Choroid plexus epithelial cell (primary cell): ENCODE measurements at regions not wholly inside any gene's neighbourhood (a gene's known extent, or its start where the extent isn't known, plus 50 kb on each side); places are given as distances from the start of the nearest gene placed in this dataset.
"Not testable (repeated sequence)": the region's sequence is repeated elsewhere in the genome, so short reads cannot be mapped to it uniquely, and the experiment has no call there.

Source experiments
- DNase-seq: peaks from one replicate; pipeline ENCODE4 v3.0.0-alpha.2; 2010; ENCODE audit warnings: low read depth
- H3K4me3 ChIP-seq: 2 replicates; pipeline ENCODE4 v1.5.1; 2011; ENCODE audit warnings: low read depth, mild to moderate bottlenecking, control low read depth, low read length, moderate library complexity
- TF ChIP-seq, protein P1 (sequence below): conservative IDR thresholded peaks from 2 replicates; pipeline ENCODE4 v1.5.1; 2011; ENCODE audit warnings: low read depth, mild to moderate bottlenecking, control low read depth, inconsistent platforms, low read length, moderate library complexity

DNA sequence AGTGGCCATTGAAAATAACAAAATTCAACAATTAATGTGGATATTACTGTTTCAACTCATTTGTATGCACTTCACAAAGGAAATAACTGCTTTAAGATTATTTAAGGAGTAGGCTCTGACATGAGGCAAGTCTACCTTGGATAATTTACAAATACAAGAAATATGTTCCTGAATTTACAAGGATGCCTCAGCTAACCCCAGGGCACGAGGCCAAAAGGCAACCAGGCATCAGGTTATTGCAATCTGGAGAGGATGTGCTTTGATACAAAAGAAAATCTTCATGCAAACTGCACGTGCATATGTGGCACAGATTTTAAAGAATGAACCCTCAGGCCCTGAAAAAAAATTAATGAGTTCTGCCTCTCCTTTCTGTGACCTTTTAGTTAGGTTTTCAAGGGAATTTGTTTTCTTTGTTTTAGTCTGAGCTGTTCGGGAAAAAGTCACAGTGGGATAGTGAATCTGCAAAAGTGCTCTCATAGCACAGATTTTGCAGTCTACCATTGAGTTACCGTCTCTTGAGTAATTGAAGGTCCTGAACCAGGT is 1304.2 kb upstream of the ADGRL4 start:
- DNase-seq = no peak
- TF ChIP-seq, protein P1, sequence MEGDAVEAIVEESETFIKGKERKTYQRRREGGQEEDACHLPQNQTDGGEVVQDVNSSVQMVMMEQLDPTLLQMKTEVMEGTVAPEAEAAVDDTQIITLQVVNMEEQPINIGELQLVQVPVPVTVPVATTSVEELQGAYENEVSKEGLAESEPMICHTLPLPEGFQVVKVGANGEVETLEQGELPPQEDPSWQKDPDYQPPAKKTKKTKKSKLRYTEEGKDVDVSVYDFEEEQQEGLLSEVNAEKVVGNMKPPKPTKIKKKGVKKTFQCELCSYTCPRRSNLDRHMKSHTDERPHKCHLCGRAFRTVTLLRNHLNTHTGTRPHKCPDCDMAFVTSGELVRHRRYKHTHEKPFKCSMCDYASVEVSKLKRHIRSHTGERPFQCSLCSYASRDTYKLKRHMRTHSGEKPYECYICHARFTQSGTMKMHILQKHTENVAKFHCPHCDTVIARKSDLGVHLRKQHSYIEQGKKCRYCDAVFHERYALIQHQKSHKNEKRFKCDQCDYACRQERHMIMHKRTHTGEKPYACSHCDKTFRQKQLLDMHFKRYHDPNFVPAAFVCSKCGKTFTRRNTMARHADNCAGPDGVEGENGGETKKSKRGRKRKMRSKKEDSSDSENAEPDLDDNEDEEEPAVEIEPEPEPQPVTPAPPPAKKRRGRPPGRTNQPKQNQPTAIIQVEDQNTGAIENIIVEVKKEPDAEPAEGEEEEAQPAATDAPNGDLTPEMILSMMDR = no peak
- H3K4me3 ChIP-seq = no peak overlapping the region

DNA sequence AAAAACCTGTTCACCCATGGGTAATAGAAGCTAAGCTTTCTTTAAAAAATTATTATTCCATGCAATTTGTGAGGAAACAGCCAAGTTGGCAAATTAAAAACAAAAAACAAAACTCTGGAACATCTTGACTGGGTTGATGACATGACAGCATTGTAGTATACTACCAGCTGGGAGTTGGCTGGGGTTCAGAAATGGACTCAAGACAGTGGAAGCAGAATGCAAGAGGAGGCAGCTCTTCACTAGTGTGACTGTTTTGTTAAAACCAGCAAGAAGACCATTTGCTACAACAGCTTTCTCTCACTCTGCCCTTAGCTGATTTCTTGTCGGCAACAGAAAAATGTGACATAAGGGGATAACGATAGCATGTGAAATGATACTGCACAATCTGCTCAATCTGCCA is 1298.9 kb upstream of the ADGRL4 start:
- H3K4me3 ChIP-seq = no peak overlapping the region
- no peak for DNase-seq
- TF ChIP-seq, protein P1 = no peak

DNA sequence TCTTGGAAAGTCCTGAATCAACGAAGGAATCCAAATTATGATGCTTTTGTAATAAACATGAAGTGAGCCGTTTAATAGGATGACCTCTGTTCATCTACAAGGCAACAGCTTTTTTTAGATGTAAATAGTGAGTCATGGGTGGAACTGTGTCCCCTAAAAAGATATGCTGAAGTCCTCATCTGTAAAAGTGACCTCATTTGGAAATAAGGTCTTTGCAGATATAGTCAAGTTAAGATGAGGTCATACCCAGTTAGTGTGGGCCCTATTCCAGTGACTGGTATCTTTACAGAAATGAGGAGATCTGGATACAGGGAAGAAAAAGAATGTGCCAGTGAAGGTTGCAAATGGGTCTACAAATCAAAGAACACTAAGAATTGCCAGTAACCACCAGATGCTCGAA is 1287.3 kb upstream of the ADGRL4 start:
- no peak for DNase-seq
- no peak overlapping the region for H3K4me3 ChIP-seq
- TF ChIP-seq, protein P1 = no peak

DNA sequence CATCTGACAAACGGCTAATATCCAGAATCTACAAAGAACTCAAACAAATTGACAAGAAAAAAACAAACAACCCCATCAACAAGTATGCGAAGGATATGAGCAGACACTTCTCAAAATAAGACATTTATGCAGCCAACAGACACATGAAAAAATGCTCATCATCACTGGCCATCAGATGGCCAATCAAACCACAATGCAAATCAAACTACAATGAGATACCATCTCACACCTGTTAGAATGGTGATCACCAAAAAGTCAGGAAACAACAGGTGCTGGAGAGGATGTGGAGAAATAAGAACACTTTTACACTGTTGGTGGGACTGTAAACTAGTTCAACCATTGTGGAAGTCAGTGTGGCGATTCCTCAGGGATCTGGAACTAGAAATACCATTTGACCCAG is 1282.2 kb upstream of the ADGRL4 start:
- DNase-seq, H3K4me3 ChIP-seq: not testable (repeated sequence)

DNA sequence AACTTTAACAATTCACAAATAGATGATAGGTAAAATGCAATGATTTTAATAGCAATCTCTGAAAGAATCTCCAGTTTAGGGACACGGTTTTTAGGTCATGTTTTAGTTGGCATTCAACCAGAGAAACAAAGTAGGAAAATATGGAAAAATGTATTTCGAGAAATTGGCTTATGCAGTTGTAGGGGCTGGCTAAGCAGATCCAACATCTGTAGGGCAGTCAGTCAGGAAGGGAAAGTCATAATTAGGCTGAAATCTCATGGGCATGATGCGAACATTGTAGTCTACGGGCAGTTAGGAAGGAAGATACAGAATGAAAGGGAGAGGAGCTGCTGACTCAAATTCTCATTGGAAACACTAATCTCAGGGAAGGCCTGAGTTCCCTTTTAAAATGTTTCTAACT is 1276.0 kb upstream of the ADGRL4 start:
- no peak for DNase-seq

DNA sequence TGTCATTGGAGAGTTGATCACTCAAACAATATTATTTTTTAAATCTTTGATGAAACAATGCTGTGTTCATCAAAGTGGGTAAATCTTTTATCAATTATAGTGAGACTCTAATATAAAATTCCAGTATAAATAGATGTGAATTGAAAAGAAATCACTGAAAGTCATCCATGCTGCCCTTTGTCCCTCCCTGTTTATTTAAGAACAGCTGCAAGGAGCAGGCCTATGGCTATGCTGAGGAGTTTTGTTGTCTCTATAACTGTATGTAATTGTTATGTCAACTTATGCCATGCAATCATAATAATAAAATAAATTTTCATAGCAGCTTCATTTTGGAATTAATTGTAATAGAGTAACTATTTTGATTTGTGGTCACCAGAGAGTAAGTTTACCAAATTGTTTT is 1272.4 kb upstream of the ADGRL4 start:
- TF ChIP-seq, protein P1 = no peak
- DNase-seq = no peak
- no peak overlapping the region for H3K4me3 ChIP-seq

More for the DNA sequence above, 1276.0 kb upstream of the ADGRL4 start:
- TF ChIP-seq, protein P1 = no peak
- H3K4me3 ChIP-seq = no peak overlapping the region

DNA sequence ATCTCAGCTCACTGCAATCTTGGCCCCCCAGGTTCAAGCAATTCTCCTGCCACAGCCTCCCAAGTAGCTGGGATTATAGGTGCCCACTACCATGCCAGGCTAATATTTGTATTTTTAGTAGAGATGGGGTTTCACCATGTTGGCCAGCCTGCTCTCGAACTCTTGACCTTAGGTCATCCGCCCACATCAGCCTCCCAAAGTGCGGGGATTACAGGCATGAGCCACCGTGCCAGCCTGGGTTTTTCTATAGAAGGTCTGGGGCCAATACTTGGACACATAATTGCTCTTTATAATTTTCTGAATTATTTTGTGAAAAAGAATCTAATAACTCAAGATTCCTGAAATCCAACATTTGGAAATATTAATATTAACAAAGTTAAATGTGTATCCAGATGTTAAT is 1267.7 kb upstream of the ADGRL4 start:
- DNase-seq = no peak
- TF ChIP-seq, protein P1 = no peak
- H3K4me3 ChIP-seq = no peak overlapping the region
